Activated CD4-positive, alpha-beta memory T cell treated with anti-CD3 and anti-CD28 coated beads for 36 hours (primary cell): ENCODE measurements at regions not wholly inside any gene's neighbourhood (a gene's known extent, or its start where the extent isn't known, plus 50 kb on each side); places are given as distances from the start of the nearest gene placed in this dataset.
"Not testable (repeated sequence)": the region's sequence is repeated elsewhere in the genome, so short reads cannot be mapped to it uniquely, and the experiment has no call there.

Experiments used
- CTCF ChIA-PET: fragments of 350-600 bp; sonication (Branson Sonifier 250); formaldehyde crosslinking; loops from one replicate; lab custom pipeline; 2021; ENCODE audit warnings: antibody characterized with exemption, inconsistent platforms; lab: Charles Lee
- POLR2A ChIA-PET: fragments of 350-600 bp; sonication (Branson Sonifier 250); formaldehyde crosslinking; loops from one replicate; lab custom pipeline; 2021; ENCODE audit warnings: antibody characterized with exemption; lab: Charles Lee
- DNase-seq: peaks from one replicate; pipeline ENCODE4 v3.0.0-alpha.2; 2020
- H3K27ac Mint-ChIP-seq: one replicate; pipeline ENCODE4 v1.8.0; 2021; ENCODE audit warnings: mixed read lengths
- H3K27me3 Mint-ChIP-seq: one replicate; pipeline ENCODE4 v1.8.0; 2021; ENCODE audit warnings: mixed read lengths
- H3K36me3 Mint-ChIP-seq: one replicate; pipeline ENCODE4 v1.8.0; 2021; ENCODE audit warnings: mixed read lengths
- H3K4me1 Mint-ChIP-seq: one replicate; pipeline ENCODE4 v1.8.0; 2021; ENCODE audit warnings: low read depth, mixed read lengths
- H3K4me3 Mint-ChIP-seq: one replicate; pipeline ENCODE4 v1.8.0; 2021; ENCODE audit warnings: mild to moderate bottlenecking, mixed read lengths
- H3K9me3 Mint-ChIP-seq: one replicate; pipeline ENCODE4 v1.8.0; 2021; ENCODE audit warnings: mixed read lengths
- intact Hi-C: fragments of 100-400 bp; cut with micrococcal nuclease; formaldehyde crosslinking; loops from one replicate; pipeline ENCODE4 v1.15.1; 2023

GRCh38 chr9:81072758-81073157, 616.6 kb downstream of the TLE1 start:
- H3K4me1 Mint-ChIP-seq: no peaks in the 10 kb centered on the region
- H3K27ac Mint-ChIP-seq: no peak overlapping the region
- ChIA-PET POLR2A (no interaction called here), CTCF (no interaction called here)
- peaks cover 9% of the 10 kb centered on the region for H3K9me3 Mint-ChIP-seq
- no peak for DNase-seq
- H3K4me3 Mint-ChIP-seq: no peak overlapping the region
- intact Hi-C loops: no loop called here
- H3K27me3 Mint-ChIP-seq: no peaks in the 10 kb centered on the region
- no peaks in the 10 kb centered on the region for H3K36me3 Mint-ChIP-seq

- intact Hi-C loops: no loop called here
- DNase-seq: no peak
- H3K4me1 Mint-ChIP-seq: no peaks in the 10 kb centered on the region
- POLR2A ChIA-PET: no interaction called here
- CTCF ChIA-PET: no interaction called here
- H3K27ac Mint-ChIP-seq: no peak overlapping the region
- H3K9me3 Mint-ChIP-seq: peaks cover 13% of the 10 kb centered on the region
- no peaks in the 10 kb centered on the region for H3K27me3 Mint-ChIP-seq
- H3K36me3 Mint-ChIP-seq: no peaks in the 10 kb centered on the region
- no peak overlapping the region for H3K4me3 Mint-ChIP-seq
These were observed 618.2 kb downstream of the TLE1 start for GRCh38 chr9:81071108-81071507.

GRCh38 chr9:81070689-81071088, 618.7 kb downstream of the TLE1 start:
- Mint-ChIP-seq H3K36me3 (no peaks in the 10 kb centered on the region), H3K9me3 (peaks cover 13% of the 10 kb centered on the region), H3K27ac (no peak overlapping the region), H3K27me3 (no peaks in the 10 kb centered on the region), H3K4me1 (no peaks in the 10 kb centered on the region), H3K4me3 (no peak overlapping the region)
- no peak for DNase-seq
- CTCF ChIA-PET: no interaction called here
- intact Hi-C loops: no loop called here
- POLR2A ChIA-PET: no interaction called here

GRCh38 chr9:81069923-81070322, 619.4 kb downstream of the TLE1 start:
- CTCF ChIA-PET: no interaction called here
- H3K27ac Mint-ChIP-seq: no peak overlapping the region
- H3K4me1 Mint-ChIP-seq: no peaks in the 10 kb centered on the region
- peaks cover 13% of the 10 kb centered on the region for H3K9me3 Mint-ChIP-seq
- POLR2A ChIA-PET: no interaction called here
- H3K36me3 Mint-ChIP-seq: no peaks in the 10 kb centered on the region
- intact Hi-C loops: no loop called here
- no peak for DNase-seq
- H3K4me3 Mint-ChIP-seq: no peak overlapping the region
- H3K27me3 Mint-ChIP-seq: no peaks in the 10 kb centered on the region

GRCh38 chr9:81069038-81069795, 620.1 kb downstream of the TLE1 start:
- Mint-ChIP-seq H3K27ac (no peak overlapping the region), H3K27me3 (no peaks in the 10 kb centered on the region), H3K4me3 (no peak overlapping the region), H3K9me3 (peaks cover 13% of the 10 kb centered on the region), H3K36me3 (no peaks in the 10 kb centered on the region), H3K4me1 (no peaks in the 10 kb centered on the region)
- CTCF ChIA-PET: no interaction called here
- no peak for DNase-seq
- intact Hi-C loops: no loop called here
- POLR2A ChIA-PET: no interaction called here

DNA sequence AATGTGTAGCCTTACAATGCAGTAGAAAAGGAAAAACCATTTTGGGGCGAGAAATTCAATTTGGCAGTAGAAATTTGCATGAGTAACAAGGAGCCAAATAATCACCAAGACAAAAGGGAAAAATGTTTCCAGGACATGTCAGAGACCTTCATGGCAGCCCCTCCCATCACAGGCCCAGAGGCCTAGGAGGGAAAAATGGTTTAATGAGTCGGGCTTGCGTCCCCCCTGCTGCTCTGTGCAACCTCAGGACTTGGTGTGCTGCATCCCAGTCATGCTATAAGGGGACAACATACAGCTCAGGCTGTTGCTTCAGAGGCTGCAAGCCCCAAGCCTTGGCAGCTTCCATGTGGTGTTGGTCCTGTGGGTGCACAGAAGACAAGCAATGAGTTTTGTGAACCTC, 626.4 kb downstream of the TLE1 start:
- H3K4me3 Mint-ChIP-seq, H3K27me3 Mint-ChIP-seq, H3K4me1 Mint-ChIP-seq, H3K36me3 Mint-ChIP-seq, H3K27ac Mint-ChIP-seq, CTCF ChIA-PET, POLR2A ChIA-PET, DNase-seq, intact Hi-C loops: not testable (repeated sequence)
- H3K9me3 Mint-ChIP-seq: peaks cover 37% of the 10 kb centered on the region

DNA sequence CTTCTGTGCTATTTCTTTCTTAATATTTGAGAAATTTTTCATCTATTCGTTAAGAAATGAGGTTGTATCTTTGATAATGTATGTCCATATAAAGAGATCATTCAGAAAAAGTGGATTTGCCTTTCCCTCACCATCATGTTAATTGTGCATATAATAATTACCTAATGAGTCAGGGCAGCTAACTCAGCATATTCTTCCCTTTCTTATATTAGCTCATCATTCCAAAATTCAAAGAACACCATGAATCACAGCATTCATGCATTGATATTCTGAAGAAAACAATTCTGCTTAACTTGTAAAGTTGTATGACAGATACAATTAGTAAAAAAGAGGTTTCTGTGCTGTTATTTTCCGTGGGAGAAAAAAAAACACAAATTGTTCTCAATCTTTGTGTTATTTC, 630.6 kb downstream of the TLE1 start:
- H3K4me3 Mint-ChIP-seq: no peak overlapping the region
- no peaks in the 10 kb centered on the region for H3K27me3 Mint-ChIP-seq
- ChIA-PET POLR2A (no interaction called here), CTCF (no interaction called here)
- no peak for DNase-seq
- H3K36me3 Mint-ChIP-seq: no peaks in the 10 kb centered on the region
- intact Hi-C loops: no loop called here
- peaks cover 29% of the 10 kb centered on the region for H3K9me3 Mint-ChIP-seq
- no peak overlapping the region for H3K27ac Mint-ChIP-seq
- no peaks in the 10 kb centered on the region for H3K4me1 Mint-ChIP-seq

DNA sequence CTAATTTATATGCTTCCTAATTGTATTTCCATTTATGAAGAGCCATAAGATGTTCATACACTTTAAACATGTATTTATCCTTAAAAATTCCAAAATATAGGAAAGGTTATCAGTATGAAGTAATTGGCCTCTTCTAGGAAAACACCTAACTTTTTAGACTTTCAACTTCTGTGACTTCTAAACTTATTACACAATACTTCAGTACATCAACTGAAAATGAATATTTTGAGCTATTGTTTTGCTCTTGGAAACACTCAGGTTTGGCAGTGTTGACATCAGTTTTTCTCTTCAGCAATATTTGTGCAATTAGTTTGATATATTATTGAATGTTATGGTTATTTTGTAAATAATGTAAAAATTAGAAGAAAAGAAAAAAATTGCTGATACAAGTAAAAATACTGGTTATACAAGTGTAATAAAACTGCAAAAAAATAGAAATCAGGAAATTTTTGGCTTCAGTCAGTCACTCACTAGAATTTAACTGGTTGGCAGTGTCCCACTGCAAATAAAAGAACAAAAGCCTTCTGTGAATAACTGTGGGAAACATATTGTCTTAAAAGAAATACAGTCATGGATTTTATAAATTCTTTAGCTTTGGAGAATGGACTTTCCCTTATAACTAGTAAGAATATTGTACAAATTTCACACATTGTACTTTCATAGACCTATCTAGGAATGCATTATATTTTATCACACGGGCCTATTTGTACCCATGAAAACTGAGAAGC, 635.9 kb downstream of the TLE1 start:
- POLR2A ChIA-PET: no interaction called here
- Mint-ChIP-seq H3K27ac (no peak overlapping the region), H3K9me3 (peaks cover 6% of the 10 kb centered on the region), H3K36me3 (no peaks in the 10 kb centered on the region), H3K27me3 (no peaks in the 10 kb centered on the region), H3K4me1 (no peaks in the 10 kb centered on the region), H3K4me3 (no peak overlapping the region)
- DNase-seq: no peak
- intact Hi-C loops: no loop called here
- CTCF ChIA-PET: no interaction called here

DNA sequence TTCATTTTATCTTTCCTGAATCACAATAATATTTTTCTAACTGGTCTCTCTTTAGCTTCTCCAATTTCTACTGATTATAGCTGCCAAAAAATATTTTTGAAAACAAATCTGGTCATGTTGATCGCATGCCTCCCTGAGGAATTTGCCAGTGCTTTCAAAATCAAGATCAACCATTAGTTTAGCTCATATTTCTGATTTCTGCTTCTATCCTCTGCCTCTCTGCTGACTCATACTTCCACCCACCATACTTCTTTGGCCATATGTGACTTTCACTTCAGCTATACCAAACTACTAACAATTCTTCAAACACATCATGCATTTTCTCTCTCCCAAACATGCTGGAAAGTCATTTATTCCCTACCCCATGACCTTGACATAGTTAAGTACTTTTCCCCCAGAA, 636.5 kb downstream of the TLE1 start:
- intact Hi-C loops: no loop called here
- ChIA-PET POLR2A (interaction anchor here (0.6 kb wide), 1 partner anchor 21 kb away, joined by 3 read pairs; no protein-coding TSS in a partner anchor), CTCF (no interaction called here)
- Mint-ChIP-seq H3K4me1 (no peaks in the 10 kb centered on the region), H3K27me3 (no peaks in the 10 kb centered on the region), H3K36me3 (no peaks in the 10 kb centered on the region), H3K9me3 (peaks cover 6% of the 10 kb centered on the region), H3K27ac (no peak overlapping the region), H3K4me3 (no peak overlapping the region)
- no peak for DNase-seq

- Mint-ChIP-seq H3K4me3 (no peak overlapping the region), H3K4me1 (no peaks in the 10 kb centered on the region), H3K27me3 (no peaks in the 10 kb centered on the region), H3K36me3 (no peaks in the 10 kb centered on the region), H3K27ac (no peak overlapping the region), H3K9me3 (peaks cover 4% of the 10 kb centered on the region)
- ChIA-PET CTCF (no interaction called here), POLR2A (no interaction called here)
- intact Hi-C loops: no loop called here
- DNase-seq: no peak
These were observed 642.1 kb downstream of the TLE1 start for GRCh38 chr9:81047280-81047679.

DNA sequence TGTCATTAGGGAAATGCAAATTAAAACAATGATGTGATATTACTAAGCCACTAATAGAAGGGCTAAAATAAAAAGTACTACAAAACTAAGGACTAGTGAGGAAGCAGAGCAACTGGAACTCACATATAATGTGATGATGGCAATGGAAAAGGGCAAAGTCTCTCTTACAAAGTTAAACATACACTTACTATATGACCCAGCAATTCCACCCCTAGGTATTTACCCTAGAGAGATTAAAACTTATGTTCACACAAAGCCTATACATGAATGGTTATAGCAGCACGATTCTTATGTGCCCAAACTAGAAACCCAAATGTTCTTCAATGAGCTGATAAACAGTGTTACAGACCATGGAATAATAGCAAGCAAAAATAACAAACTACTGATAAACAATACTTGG, 643.7 kb downstream of the TLE1 start:
- intact Hi-C loops: no loop called here
- Mint-ChIP-seq H3K27ac (no peak overlapping the region), H3K4me1 (no peaks in the 10 kb centered on the region), H3K36me3 (no peaks in the 10 kb centered on the region), H3K4me3 (no peak overlapping the region), H3K9me3 (peaks cover 4% of the 10 kb centered on the region), H3K27me3 (no peaks in the 10 kb centered on the region)
- no peak for DNase-seq
- CTCF ChIA-PET: no interaction called here
- POLR2A ChIA-PET: no interaction called here

- ChIA-PET POLR2A (no interaction called here), CTCF (no interaction called here)
- peaks cover 12% of the 10 kb centered on the region for H3K9me3 Mint-ChIP-seq
- no peaks in the 10 kb centered on the region for H3K4me1 Mint-ChIP-seq
- H3K27me3 Mint-ChIP-seq: no peaks in the 10 kb centered on the region
- H3K4me3 Mint-ChIP-seq: no peak overlapping the region
- H3K36me3 Mint-ChIP-seq: no peaks in the 10 kb centered on the region
- DNase-seq: no peak
- intact Hi-C loops: no loop called here
- H3K27ac Mint-ChIP-seq: no peak overlapping the region
These were observed 651.5 kb downstream of the TLE1 start for GRCh38 chr9:81037889-81038288.

DNA sequence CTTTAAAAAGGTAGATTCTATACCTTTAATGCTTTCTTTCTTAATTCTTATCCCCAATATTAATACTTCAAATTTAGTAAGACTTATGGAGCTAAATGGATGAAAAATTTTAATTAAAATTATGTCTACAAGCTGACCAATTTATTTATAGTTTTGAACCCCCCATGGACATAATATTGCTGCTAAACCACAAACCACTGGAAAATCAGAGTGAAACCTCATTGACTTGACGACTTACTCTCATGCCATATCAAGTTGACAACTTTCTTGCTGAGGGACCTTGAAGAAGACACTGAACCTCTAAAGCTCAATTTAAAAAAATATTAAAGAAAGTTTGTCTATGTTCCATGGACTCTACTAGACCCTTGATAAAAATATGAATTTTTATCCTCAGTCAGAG, 653.7 kb downstream of the TLE1 start:
- Mint-ChIP-seq H3K27me3 (no peaks in the 10 kb centered on the region), H3K27ac (no peak overlapping the region), H3K4me3 (no peak overlapping the region), H3K36me3 (no peaks in the 10 kb centered on the region), H3K9me3 (peaks cover 12% of the 10 kb centered on the region), H3K4me1 (no peaks in the 10 kb centered on the region)
- ChIA-PET POLR2A (no interaction called here), CTCF (no interaction called here)
- DNase-seq: no peak
- intact Hi-C loops: no loop called here
